ENCODE measurements at regions not wholly inside any gene's neighbourhood (a gene's known extent, or its start where the extent isn't known, plus 50 kb on each side); places are given as distances from the start of the nearest gene placed in this dataset.

GRCh38 chr2:18408638-18409037, 151.8 kb downstream of the RDH14 start:
- H3K9me3 ChIP-seq: no peaks in the 10 kb centered on the region
- H3K36me3 ChIP-seq: no peaks in the 10 kb centered on the region
- H3K4me3 ChIP-seq: no peak overlapping the region
- TF ChIP-seq CTCF (IDR thresholded peaks at IDR 0.05): no peak
- TF ChIP-seq POLR2A (IDR thresholded peaks at IDR 0.05): no peak
- H3K4me1 ChIP-seq: peaks cover 0 to 6% of the 10 kb centered on the region in 2 donors
- DNase-seq: no peak
- H3K27ac ChIP-seq: no peak overlapping the region
- intact Hi-C loops (cut with DNase I; ENCODE audit: low total_unique reads): no loop called here
- H3K27me3 ChIP-seq: no peaks in the 10 kb centered on the region

- intact Hi-C loops (cut with DNase I; ENCODE audit: low total_unique reads): no loop called here
- Histone ChIP-seq H3K4me3 (no peak overlapping the region), H3K27me3 (no peaks in the 10 kb centered on the region), H3K9me3 (no peaks in the 10 kb centered on the region), H3K4me1 (no peaks in the 10 kb centered on the region), H3K36me3 (no peaks in the 10 kb centered on the region), H3K27ac (no peak overlapping the region)
- DNase-seq: no peak
- TF ChIP-seq POLR2A (IDR thresholded peaks at IDR 0.05) (no peak), CTCF (IDR thresholded peaks at IDR 0.05) (no peak)
Observed at GRCh38 chr2:18406219-18406618, 154.2 kb downstream of the RDH14 start.

- TF ChIP-seq POLR2A (IDR thresholded peaks at IDR 0.05) (no peak), CTCF (IDR thresholded peaks at IDR 0.05) (no peak)
Observed at GRCh38 chr2:18404708-18405107, 155.7 kb downstream of the RDH14 start.

GRCh38 chr2:18403921-18404522, 156.4 kb downstream of the RDH14 start:
- Histone ChIP-seq H3K27ac (no peak overlapping the region), H3K27me3 (no peaks in the 10 kb centered on the region), H3K36me3 (no peaks in the 10 kb centered on the region), H3K9me3 (no peaks in the 10 kb centered on the region), H3K4me3 (no peak overlapping the region), H3K4me1 (no peaks in the 10 kb centered on the region)
- intact Hi-C loops (cut with DNase I; ENCODE audit: low total_unique reads): no loop called here
- TF ChIP-seq CTCF (IDR thresholded peaks at IDR 0.05): no peak
- no peak for TF ChIP-seq POLR2A (IDR thresholded peaks at IDR 0.05)
- no peak for DNase-seq

More at GRCh38 chr2:18404708-18405107, 155.7 kb downstream of the RDH14 start:
- Histone ChIP-seq H3K36me3 (no peaks in the 10 kb centered on the region), H3K27me3 (no peaks in the 10 kb centered on the region), H3K4me3 (no peak overlapping the region), H3K27ac (no peak overlapping the region), H3K4me1 (no peaks in the 10 kb centered on the region), H3K9me3 (no peaks in the 10 kb centered on the region)
- intact Hi-C loops (cut with DNase I; ENCODE audit: low total_unique reads): no loop called here
- DNase-seq: no peak

- no peak overlapping the region for H3K4me3 ChIP-seq
- H3K36me3 ChIP-seq: no peaks in the 10 kb centered on the region
- no peak for DNase-seq
- no peaks in the 10 kb centered on the region for H3K27me3 ChIP-seq
- H3K4me1 ChIP-seq: no peaks in the 10 kb centered on the region
- intact Hi-C loops (cut with DNase I; ENCODE audit: low total_unique reads): no loop called here
- no peaks in the 10 kb centered on the region for H3K9me3 ChIP-seq
- TF ChIP-seq POLR2A (IDR thresholded peaks at IDR 0.05): no peak
- no peak for TF ChIP-seq CTCF (IDR thresholded peaks at IDR 0.05)
- H3K27ac ChIP-seq: no peak overlapping the region
Observed at GRCh38 chr2:18402831-18403230, 157.6 kb downstream of the RDH14 start.
